ENCODE measurements at regions not wholly inside any gene's neighbourhood (a gene's known extent, or its start where the extent isn't known, plus 50 kb on each side); places are given as distances from the start of the nearest gene placed in this dataset.

DNA sequence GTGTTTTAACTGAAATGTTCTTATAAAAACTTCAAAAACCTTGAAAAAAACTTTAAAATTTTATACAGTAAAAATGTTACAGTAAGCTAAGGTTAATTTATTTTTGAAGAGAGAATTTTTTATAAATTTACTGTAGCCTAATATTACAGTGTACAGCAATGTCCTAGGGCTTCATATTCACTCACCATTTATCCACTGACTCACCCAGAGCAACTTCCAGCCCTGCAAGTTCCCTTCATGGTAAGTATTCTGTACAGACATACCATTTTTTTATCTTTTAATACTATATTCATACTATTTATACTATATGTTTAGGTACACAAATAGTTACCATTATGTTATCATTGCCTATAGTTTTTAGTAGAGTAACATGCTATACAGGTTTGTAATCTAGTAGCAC lies 396.7 kb upstream of the MMADHC start:
- Histone ChIP-seq H4K20me1 (replicated peaks; ENCODE audit: control insufficient read depth, insufficient read depth, low read length) (no peaks in the 10 kb centered on the region), H3K27ac (ENCODE audit: extremely low read depth, low read depth, low read length) (no peak overlapping the region), H3K79me2 (ENCODE audit: control insufficient read depth, insufficient read depth, low read length) (no peaks in the 10 kb centered on the region), H3K9me1 (ENCODE audit: control insufficient read depth, insufficient read depth, low read length) (no peaks in the 10 kb centered on the region), H3K4me1 (replicated peaks in 1 of 2; ENCODE audit: control insufficient read depth in 2 of 2, insufficient read depth in 2 of 2, low read length in 2 of 2) (no peaks in the 10 kb centered on the region), H3K9ac (ENCODE audit: insufficient read depth in 1 of 2, low read depth in 2 of 2, low read length in 2 of 2) (no peak overlapping the region), H3K4me3 (no peak overlapping the region), H3K27me3 (ENCODE audit: control insufficient read depth in 2 of 2, insufficient read depth in 2 of 2, low read length in 2 of 2) (no peaks in the 10 kb centered on the region), H2AFZ (ENCODE audit: low read depth, low read length) (no peak overlapping the region), H3K36me3 (ENCODE audit: control insufficient read depth, insufficient read depth, low read length) (no peaks in the 10 kb centered on the region; the same call in 2 of the 3 replicates), H3K4me2 (ENCODE audit: insufficient read depth, low read length) (no peak overlapping the region), H3K9me3 (replicated peaks; ENCODE audit: control insufficient read depth, insufficient read depth, low read depth, low read length) (no peaks in the 10 kb centered on the region; the same call in 1 of the 2 replicates)
- FAIRE-seq (no peak), DNase-seq (ENCODE audit: extremely low read depth in 1 of 4, low spot score in 3 of 4) (no peak), ATAC-seq (no peak)
- BruUV-seq (replicated peaks): no TSS peak
- in situ Hi-C loops (cut with MboI): no loop called here
- intact Hi-C loops (cut with micrococcal nuclease): no loop called here
- ChIA-PET POLR2A (no interaction called here), CTCF (ENCODE audit: low intra/inter-chr PET ratio) (no interaction called here)
- TF ChIP-seq TCF7L2 (IDR thresholded peaks at IDR 0.05; ENCODE audit: low read depth, low read length) (no peak), SNRNP70 (optimal IDR thresholded peaks at IDR 0.05; ENCODE audit: low read depth, low read length) (no peak), ZNF212 (CRISPR knock-in tag; IDR thresholded peaks at IDR 0.05) (no peak), ZNF551 (CRISPR knock-in tag; IDR thresholded peaks at IDR 0.05) (no peak), ZMIZ1 (IDR thresholded peaks at IDR 0.05; ENCODE audit: low read depth in 2 of 2, low read length in 2 of 2) (no peak), IFI16 (CRISPR knock-in tag; IDR thresholded peaks at IDR 0.05) (no peak), ZZZ3 (IDR thresholded peaks at IDR 0.05) (no peak), ADNP (tag; IDR thresholded peaks at IDR 0.05) (no peak)
- TF ChIP-seq, protein P1, sequence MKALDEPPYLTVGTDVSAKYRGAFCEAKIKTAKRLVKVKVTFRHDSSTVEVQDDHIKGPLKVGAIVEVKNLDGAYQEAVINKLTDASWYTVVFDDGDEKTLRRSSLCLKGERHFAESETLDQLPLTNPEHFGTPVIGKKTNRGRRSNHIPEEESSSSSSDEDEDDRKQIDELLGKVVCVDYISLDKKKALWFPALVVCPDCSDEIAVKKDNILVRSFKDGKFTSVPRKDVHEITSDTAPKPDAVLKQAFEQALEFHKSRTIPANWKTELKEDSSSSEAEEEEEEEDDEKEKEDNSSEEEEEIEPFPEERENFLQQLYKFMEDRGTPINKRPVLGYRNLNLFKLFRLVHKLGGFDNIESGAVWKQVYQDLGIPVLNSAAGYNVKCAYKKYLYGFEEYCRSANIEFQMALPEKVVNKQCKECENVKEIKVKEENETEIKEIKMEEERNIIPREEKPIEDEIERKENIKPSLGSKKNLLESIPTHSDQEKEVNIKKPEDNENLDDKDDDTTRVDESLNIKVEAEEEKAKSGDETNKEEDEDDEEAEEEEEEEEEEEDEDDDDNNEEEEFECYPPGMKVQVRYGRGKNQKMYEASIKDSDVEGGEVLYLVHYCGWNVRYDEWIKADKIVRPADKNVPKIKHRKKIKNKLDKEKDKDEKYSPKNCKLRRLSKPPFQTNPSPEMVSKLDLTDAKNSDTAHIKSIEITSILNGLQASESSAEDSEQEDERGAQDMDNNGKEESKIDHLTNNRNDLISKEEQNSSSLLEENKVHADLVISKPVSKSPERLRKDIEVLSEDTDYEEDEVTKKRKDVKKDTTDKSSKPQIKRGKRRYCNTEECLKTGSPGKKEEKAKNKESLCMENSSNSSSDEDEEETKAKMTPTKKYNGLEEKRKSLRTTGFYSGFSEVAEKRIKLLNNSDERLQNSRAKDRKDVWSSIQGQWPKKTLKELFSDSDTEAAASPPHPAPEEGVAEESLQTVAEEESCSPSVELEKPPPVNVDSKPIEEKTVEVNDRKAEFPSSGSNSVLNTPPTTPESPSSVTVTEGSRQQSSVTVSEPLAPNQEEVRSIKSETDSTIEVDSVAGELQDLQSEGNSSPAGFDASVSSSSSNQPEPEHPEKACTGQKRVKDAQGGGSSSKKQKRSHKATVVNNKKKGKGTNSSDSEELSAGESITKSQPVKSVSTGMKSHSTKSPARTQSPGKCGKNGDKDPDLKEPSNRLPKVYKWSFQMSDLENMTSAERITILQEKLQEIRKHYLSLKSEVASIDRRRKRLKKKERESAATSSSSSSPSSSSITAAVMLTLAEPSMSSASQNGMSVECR (CRISPR knock-in tag; IDR thresholded peaks at IDR 0.05): no peak

Data from K562 (cell line).